AG04450 (cell line): ENCODE measurements at regions not wholly inside any gene's neighbourhood (a gene's known extent, or its start where the extent isn't known, plus 50 kb on each side); places are given as distances from the start of the nearest gene placed in this dataset.

ENCODE experiments used
- CTCF ChIA-PET: fragments of 300-600, 350-600 bp; formaldehyde crosslinking; extraction: SDS; loops from one replicate; lab custom pipeline; 2022; ENCODE audit warnings: antibody characterized with exemption, inconsistent platforms; lab: Charles Lee
- POLR2A ChIA-PET: fragments of 350-600 bp; formaldehyde crosslinking; extraction: SDS; loops from one replicate; lab custom pipeline; 2021; ENCODE audit warnings: antibody characterized with exemption, inconsistent platforms; lab: Yijun Ruan, JAX
- DNase-seq: peaks from one replicate; pipeline ENCODE4 v3.0.0-alpha.2; 2011; ENCODE audit warnings: low read depth, low spot score
- H3K27ac ChIP-seq: one replicate; pipeline ENCODE4 v1.5.1; 2012; ENCODE audit warnings: low read depth, low read length, control low read depth
- H3K27me3 ChIP-seq: one replicate; pipeline ENCODE4 v1.6.0; 2012; ENCODE audit warnings: low read length; ENCODE audit not compliant: control insufficient read depth, insufficient read depth
- H3K4me3 ChIP-seq: 2 replicates; pipeline ENCODE4 v1.5.1; 2011; ENCODE audit warnings: mild to moderate bottlenecking, low read depth, low read length, control low read depth
- H3K9me3 ChIP-seq: 2 replicates; pipeline ENCODE4 v1.5.1; 2012; ENCODE audit warnings: low read length; ENCODE audit not compliant: control insufficient read depth, insufficient read depth
- TF ChIP-seq, protein P1 (sequence below): IDR thresholded peaks from 2 replicates; pipeline ENCODE4 v1.5.1; 2011; ENCODE audit warnings: low read depth, low read length, control low read depth, inconsistent platforms

DNA sequence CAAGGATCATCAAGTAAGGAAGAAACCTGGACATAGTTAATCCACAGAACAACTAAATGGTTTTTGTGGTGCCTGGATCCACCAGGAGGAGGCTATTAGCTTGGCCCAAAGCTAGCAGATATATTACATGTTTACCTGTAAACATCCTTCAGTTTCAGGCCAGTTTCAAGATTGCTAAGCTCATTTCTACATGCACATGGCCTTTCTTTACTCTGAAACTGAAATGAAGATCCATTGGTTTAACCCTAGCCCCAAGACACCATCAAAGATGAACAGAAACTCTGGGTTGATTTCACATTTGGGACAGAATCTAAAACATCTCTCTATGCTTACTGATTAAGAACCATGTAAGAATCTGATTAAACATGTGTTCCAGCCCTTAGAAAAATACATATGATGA lies 611.8 kb downstream of the TLE1 start:
- TF ChIP-seq, protein P1, sequence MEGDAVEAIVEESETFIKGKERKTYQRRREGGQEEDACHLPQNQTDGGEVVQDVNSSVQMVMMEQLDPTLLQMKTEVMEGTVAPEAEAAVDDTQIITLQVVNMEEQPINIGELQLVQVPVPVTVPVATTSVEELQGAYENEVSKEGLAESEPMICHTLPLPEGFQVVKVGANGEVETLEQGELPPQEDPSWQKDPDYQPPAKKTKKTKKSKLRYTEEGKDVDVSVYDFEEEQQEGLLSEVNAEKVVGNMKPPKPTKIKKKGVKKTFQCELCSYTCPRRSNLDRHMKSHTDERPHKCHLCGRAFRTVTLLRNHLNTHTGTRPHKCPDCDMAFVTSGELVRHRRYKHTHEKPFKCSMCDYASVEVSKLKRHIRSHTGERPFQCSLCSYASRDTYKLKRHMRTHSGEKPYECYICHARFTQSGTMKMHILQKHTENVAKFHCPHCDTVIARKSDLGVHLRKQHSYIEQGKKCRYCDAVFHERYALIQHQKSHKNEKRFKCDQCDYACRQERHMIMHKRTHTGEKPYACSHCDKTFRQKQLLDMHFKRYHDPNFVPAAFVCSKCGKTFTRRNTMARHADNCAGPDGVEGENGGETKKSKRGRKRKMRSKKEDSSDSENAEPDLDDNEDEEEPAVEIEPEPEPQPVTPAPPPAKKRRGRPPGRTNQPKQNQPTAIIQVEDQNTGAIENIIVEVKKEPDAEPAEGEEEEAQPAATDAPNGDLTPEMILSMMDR, result no peak
- H3K27me3 ChIP-seq, result no peaks in the 10 kb centered on the region
- DNase-seq, result no peak
- no peak overlapping the region for H3K27ac ChIP-seq
- H3K9me3 ChIP-seq, result no peaks in the 10 kb centered on the region
- H3K4me3 ChIP-seq, result no peak overlapping the region
- CTCF ChIA-PET, result interaction anchor here (1.2 kb wide), 1 partner anchor 27 kb away, joined by 4 read pairs; no protein-coding TSS in a partner anchor
- POLR2A ChIA-PET, result no interaction called here

DNA sequence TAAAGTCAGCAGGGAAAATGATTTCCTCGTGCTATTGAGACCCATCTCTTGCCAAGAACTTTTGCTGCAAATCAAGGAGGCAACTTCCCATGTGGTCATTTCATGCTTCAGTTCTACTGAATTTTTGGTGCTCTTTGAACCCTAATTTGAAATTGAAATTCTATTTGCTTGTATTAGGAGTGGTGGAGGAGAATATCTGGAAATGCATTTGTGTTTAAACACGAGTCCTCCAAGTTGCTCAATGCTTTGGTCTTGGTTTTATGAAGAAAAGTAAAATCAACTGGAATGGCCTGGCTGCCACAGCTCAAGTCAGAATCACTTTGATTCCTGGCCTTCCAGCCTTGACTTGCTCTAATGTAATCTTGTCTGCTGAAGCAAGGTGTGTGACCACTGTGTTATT lies 613.2 kb downstream of the TLE1 start:
- POLR2A ChIA-PET, result no interaction called here

DNA sequence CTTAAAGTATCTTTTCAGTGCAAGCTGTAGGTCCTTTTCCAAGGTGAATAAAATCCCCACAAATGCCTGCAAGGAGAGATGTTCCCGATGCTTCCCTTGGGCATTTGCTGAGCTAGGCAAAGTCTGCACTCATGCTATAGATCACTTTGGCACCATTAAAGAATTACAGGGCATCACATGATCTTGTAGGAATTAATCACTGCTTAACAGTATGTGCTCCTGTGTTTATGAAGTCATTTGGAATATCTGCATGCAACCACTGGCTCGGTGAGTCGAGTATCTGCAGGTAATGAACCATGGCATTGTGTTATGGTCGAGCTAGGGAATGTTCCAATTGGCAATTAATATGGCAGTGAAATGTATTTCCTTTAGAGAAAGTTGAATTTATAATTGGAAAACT lies 615.1 kb downstream of the TLE1 start:
- ChIA-PET POLR2A (no interaction called here), CTCF (no interaction called here)
- no peak overlapping the region for H3K4me3 ChIP-seq
- no peak for DNase-seq
- no peaks in the 10 kb centered on the region for H3K27me3 ChIP-seq
- no peak overlapping the region for H3K27ac ChIP-seq
- TF ChIP-seq, protein P1, result no peak
- H3K9me3 ChIP-seq, result no peaks in the 10 kb centered on the region

More for the DNA sequence above, 613.2 kb downstream of the TLE1 start:
- no peak for DNase-seq
- Histone ChIP-seq H3K27me3 (no peaks in the 10 kb centered on the region), H3K9me3 (no peaks in the 10 kb centered on the region), H3K27ac (no peak overlapping the region), H3K4me3 (no peak overlapping the region)
- TF ChIP-seq, protein P1, result no peak
- CTCF ChIA-PET, result no interaction called here

DNA sequence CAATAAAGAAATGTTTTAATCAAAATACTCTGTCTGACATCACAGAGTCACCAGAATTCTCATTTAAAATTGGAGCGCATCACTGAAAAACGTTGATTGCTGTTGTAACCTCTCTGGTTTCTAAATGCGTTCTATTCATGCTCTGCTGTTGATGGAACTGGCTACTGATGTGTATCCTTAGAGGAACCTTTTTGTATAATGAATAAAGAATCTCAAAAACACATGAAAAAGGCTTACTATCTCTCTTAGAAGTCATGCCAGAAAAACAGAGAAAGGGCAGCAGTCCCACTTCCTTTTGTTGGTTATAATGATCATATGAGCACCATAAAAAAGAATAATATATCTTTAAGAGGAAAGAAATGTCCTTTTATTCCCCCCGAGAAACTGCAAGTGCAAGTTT lies 615.5 kb downstream of the TLE1 start:
- H3K9me3 ChIP-seq, result no peaks in the 10 kb centered on the region
- H3K27ac ChIP-seq, result no peak overlapping the region
- CTCF ChIA-PET, result no interaction called here
- no peak for DNase-seq
- TF ChIP-seq, protein P1, result no peak
- POLR2A ChIA-PET, result no interaction called here
- H3K27me3 ChIP-seq, result no peaks in the 10 kb centered on the region
- H3K4me3 ChIP-seq, result no peak overlapping the region

DNA sequence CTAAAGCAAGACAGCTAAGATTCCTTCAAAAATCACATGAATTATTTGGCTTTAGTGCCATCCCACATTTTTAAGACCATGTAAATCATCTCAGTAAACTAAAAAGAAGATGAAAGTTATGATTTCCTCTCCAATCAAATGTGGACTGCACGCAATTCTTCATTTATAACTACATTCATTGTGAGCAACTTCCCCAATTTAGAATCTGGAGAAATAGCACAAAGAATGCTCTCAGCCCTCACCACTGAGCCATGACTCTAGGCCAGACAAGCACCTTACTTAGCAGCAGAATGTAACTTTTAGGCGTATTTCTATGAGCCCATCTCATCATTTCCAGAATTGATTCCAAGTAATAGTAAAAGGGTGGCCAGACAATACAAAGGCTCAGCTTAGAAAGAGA lies 616.6 kb downstream of the TLE1 start:
- Histone ChIP-seq H3K27ac (no peak overlapping the region), H3K27me3 (no peaks in the 10 kb centered on the region), H3K9me3 (no peaks in the 10 kb centered on the region), H3K4me3 (no peak overlapping the region)
- ChIA-PET POLR2A (no interaction called here), CTCF (no interaction called here)
- TF ChIP-seq, protein P1, result no peak
- no peak for DNase-seq
